Muscle layer of duodenum (tissue), 2 donors: ENCODE measurements at regions not wholly inside any gene's neighbourhood (a gene's known extent, or its start where the extent isn't known, plus 50 kb on each side); places are given as distances from the start of the nearest gene placed in this dataset.

ENCODE experiments used
- H3K27ac ChIP-seq: one replicate; pipeline ENCODE4 v1.7.0; 2013; ENCODE audit warnings: mild to moderate bottlenecking, low read length
- H3K27me3 ChIP-seq: one replicate; pipeline ENCODE4 v1.7.0; 2013; ENCODE audit warnings: low read depth, mild to moderate bottlenecking, control low read depth, low read length
- H3K36me3 ChIP-seq, 2 donors: one replicate each; pipeline ENCODE4 v1.7.0; 2013; ENCODE audit warnings: low read length in 2 of 2, control low read depth in 1 of 2, mild to moderate bottlenecking in 1 of 2; ENCODE audit not compliant: insufficient read depth in 2 of 2, control insufficient read depth in 1 of 2
- H3K4me1 ChIP-seq, 2 donors: one replicate each; pipeline ENCODE4 v1.7.0; 2013; ENCODE audit warnings: low read length in 2 of 2, mild to moderate bottlenecking in 2 of 2, control low read depth in 1 of 2, moderate library complexity in 1 of 2; ENCODE audit not compliant: insufficient read depth in 2 of 2, control insufficient read depth in 1 of 2
- H3K4me3 ChIP-seq, 2 donors: one replicate each; pipeline ENCODE4 v1.7.0; 2013; ENCODE audit warnings: low read length in 2 of 2, low read depth in 1 of 2, mild to moderate bottlenecking in 1 of 2
- H3K9me3 ChIP-seq, 2 donors: one replicate each; pipeline ENCODE4 v1.7.0; 2013; ENCODE audit warnings: low read length in 2 of 2, control low read depth in 1 of 2, mild to moderate bottlenecking in 1 of 2; ENCODE audit not compliant: control insufficient read depth in 1 of 2
- donor health status: healthy.

DNA sequence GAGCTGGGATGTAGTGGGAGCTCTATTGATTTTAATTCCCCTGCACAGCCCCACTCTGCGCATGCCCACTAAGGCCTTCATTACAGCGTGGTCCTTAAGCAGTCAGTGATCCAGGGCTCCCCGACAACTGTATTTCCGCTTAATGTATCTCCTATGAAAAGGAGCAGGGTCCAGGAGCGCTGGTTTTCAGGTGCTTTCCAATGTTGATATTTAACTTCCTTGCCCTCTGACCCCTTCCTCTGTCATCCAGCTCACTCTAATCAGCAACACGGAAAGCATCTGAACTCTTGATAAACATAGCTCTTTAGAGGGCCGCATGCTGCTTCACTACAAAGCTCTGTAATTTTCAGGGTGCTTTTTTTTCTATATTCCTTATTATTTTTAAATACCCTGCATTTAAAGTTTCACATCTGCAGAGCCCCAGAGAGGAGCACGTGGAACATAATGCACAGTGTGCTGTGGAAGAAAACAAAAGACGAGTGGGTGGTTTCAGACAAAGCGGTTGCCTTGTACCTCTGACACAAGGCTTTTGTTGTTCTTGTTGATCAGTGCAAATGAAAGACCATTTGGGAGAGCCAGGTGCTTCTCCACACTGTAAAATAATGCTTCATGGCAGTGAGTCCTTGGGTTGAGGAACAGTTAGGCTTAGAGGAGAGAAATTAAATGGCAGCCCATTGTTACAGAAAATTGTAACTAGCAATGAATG lies 465.9 kb upstream of the CELF2 start:
- no peaks in the 10 kb centered on the region for H3K27me3 ChIP-seq
- H3K27ac ChIP-seq: no peak overlapping the region
- H3K4me3 ChIP-seq: no peak overlapping the region
- H3K4me1 ChIP-seq: no peaks in the 10 kb centered on the region
- no peaks in the 10 kb centered on the region for H3K36me3 ChIP-seq
- no peaks in the 10 kb centered on the region for H3K9me3 ChIP-seq

DNA sequence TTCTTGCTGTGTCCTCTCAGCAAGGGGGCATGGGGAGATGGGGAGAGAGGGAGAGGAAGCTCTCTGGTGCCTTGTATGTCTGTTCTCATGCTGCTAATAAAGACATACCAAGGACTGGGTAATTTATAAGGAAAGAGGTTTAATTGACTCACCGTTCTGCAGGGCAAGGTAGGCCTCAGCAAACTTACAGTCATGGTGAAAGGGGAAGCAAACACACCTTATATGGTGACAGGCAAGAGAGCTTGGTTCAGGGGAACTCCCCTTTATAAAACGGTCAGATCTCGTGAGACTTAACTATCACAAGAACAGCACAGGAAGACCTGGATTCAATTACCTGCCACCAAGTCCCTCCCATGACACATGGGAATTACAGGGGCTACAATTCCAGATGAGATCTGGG lies 464.7 kb upstream of the CELF2 start:
- Histone ChIP-seq H3K27me3 (no peaks in the 10 kb centered on the region), H3K4me1 (no peaks in the 10 kb centered on the region)

DNA sequence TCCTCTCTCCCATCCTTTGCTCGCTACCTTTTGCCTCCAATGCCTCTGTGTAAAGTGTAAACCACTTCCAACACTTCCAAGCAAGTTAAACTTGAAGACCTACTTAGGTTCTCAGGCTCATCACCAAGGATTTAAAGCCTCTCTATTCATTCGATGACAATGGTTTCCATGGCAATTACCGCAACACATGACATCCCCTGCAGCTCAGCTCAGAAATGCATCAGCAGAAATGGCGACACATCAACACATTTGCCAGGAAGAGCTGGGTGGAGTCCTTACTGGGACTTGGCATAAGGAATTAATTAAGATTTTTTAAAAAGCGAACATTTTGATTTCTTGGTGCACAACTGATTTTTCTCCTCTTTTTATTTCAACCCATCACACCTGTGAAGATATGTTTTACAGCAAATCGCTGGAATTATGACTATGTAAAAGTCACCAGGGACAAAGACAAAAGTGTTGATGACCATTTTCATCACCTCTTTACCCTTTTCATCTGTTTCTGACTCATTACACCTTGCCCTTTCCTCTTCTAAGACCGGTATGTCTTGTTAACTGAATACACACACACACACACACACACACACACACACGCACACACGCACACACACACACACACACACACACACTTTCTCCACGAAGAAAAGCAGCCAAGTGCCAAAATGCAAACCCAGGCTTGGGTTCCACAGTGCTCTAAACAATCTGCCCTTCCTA lies 453.4 kb upstream of the CELF2 start:
- no peaks in the 10 kb centered on the region for H3K9me3 ChIP-seq
- no peaks in the 10 kb centered on the region for H3K27me3 ChIP-seq
- H3K4me3 ChIP-seq: no peak overlapping the region
- no peak overlapping the region for H3K27ac ChIP-seq
- no peaks in the 10 kb centered on the region for H3K36me3 ChIP-seq
- H3K4me1 ChIP-seq: no peaks in the 10 kb centered on the region

More for the DNA sequence above, 464.7 kb upstream of the CELF2 start:
- H3K27ac ChIP-seq: no peak overlapping the region
- no peak overlapping the region for H3K4me3 ChIP-seq
- no peaks in the 10 kb centered on the region for H3K36me3 ChIP-seq
- H3K9me3 ChIP-seq: no peaks in the 10 kb centered on the region

DNA sequence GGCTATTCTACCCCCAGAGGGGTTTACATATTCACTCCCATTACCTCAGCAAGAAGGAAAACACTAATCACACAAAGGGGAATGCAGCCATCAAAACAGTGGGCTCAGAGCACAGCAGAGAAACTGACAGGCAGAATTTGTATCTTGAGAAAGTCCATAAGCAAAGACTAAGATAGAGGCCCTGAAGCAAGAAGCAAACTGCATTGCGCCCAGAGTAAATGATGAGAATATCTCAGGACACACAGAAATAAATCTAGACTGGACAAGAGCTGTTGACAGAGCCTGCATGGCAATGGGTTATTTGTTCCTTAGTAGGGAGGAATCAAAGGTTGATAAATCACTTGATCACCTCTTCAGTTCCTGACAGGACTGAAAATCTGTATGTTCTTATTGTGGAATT lies 440.7 kb upstream of the CELF2 start:
- Histone ChIP-seq H3K9me3 (no peaks in the 10 kb centered on the region), H3K36me3 (no peaks in the 10 kb centered on the region), H3K27ac (no peak overlapping the region), H3K4me1 (no peaks in the 10 kb centered on the region), H3K27me3 (no peaks in the 10 kb centered on the region), H3K4me3 (no peak overlapping the region)

DNA sequence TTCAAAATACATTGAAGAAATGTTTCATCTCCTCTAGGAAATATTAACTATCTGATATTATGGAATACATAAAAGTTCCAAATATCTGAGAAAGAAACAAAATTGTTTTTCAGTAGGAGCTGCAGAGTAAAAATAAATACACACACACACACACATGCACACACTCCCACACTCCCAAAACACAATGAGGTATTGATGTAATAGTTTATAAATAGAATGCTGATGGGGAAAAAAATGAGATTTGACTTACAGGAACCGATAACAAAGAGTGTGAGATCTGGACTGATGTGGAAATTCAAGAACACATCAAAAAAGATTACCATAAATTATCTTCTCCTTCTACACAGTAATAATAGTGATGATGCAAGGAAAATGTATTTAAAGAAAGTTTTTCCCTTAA lies 438.0 kb upstream of the CELF2 start:
- Histone ChIP-seq H3K9me3 (no peaks in the 10 kb centered on the region), H3K27ac (no peak overlapping the region), H3K4me1 (no peaks in the 10 kb centered on the region), H3K36me3 (no peaks in the 10 kb centered on the region), H3K27me3 (no peaks in the 10 kb centered on the region), H3K4me3 (no peak overlapping the region)

DNA sequence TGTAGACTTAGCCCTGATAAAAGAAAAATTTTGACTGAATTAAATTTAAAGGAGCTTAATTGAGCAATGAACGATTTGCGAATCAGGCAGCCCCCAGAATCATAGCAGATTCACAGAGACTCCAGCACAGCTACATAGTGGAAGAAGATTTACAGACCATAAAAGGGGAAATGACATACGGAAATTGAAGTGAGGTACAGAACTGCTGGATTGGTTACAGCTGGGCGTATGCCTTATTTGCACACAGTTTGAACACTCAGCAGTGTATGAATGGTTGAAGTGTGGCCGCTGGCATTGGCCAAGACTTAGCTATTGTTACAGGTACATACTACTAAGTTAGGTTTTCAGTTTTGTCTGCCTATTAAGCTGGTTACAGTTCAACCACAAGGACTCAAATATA lies 433.5 kb upstream of the CELF2 start:
- Histone ChIP-seq H3K27ac (no peak overlapping the region), H3K27me3 (no peaks in the 10 kb centered on the region), H3K4me1 (no peaks in the 10 kb centered on the region), H3K9me3 (no peaks in the 10 kb centered on the region), H3K4me3 (no peak overlapping the region), H3K36me3 (no peaks in the 10 kb centered on the region)

DNA sequence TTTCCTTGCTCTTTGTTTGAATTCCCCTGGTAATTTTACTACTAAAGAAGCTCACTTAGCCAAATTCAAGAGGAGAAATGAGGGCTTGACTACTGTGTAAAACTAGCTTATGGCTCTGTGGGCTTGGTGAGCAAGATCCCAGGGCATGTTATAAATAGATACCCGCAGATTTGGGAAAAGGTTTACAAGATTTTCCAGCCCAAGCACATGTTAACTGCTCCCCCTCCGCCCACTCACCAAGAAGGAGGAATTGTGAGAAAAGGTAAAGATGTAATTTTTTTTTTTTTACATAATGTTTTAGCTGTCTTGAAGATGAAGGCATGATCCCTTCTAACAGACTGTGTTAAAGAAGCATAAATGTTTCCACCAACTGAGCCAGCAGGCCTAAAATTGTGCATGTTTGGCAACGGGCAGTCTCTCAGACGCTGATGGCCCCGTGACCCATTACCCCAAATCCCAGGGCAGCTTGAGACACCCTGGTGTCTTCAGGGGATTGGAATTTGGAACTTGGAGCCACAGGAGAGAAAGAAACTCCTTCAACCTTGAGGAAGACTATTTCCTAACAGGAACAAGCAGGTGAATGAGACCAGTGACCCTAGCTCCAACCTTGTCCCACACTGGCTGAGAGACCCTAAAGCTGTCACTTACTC lies 429.8 kb upstream of the CELF2 start:
- Histone ChIP-seq H3K27ac (no peak overlapping the region), H3K27me3 (no peaks in the 10 kb centered on the region), H3K36me3 (no peaks in the 10 kb centered on the region), H3K4me1 (no peaks in the 10 kb centered on the region), H3K9me3 (no peaks in the 10 kb centered on the region), H3K4me3 (no peak overlapping the region)

DNA sequence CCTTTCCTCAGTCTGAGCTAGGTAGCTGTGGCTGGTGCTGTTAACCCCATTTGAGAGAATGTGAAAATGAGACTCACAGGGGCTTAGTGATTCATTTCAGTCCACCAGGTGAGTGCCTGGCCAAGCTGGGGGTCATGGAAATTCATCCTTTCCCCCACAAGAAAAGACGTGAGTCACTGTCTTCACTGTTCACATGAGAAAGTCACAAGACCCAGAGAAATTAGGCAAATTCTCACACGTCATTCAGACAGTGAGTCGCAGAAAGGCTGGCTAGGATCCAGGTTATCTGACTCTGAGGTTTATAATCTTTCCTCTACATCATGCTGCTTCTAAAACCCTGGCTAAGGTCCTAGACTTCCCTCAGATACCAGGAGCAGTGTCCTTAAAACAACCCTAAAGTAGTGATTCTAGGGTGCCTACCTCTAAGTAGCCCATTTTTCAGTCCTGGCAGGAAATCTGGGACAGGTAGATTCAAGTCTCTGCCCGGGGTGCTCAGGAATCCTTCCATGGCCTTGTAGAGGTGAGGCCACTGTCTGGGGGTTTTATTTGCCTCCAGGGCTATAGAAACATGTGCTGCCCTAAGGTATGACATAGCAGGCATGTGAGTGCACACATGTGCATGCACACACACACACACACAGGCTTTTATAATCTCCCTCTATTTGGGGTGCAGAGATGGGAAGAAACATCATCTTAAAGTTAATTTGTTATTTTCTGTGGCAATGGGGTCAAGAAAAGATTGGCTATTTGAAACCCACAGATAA lies 427.9 kb upstream of the CELF2 start:
- Histone ChIP-seq H3K9me3 (no peaks in the 10 kb centered on the region), H3K36me3 (no peaks in the 10 kb centered on the region), H3K4me1 (no peaks in the 10 kb centered on the region), H3K27me3 (no peaks in the 10 kb centered on the region), H3K27ac (no peak overlapping the region), H3K4me3 (no peak overlapping the region)

DNA sequence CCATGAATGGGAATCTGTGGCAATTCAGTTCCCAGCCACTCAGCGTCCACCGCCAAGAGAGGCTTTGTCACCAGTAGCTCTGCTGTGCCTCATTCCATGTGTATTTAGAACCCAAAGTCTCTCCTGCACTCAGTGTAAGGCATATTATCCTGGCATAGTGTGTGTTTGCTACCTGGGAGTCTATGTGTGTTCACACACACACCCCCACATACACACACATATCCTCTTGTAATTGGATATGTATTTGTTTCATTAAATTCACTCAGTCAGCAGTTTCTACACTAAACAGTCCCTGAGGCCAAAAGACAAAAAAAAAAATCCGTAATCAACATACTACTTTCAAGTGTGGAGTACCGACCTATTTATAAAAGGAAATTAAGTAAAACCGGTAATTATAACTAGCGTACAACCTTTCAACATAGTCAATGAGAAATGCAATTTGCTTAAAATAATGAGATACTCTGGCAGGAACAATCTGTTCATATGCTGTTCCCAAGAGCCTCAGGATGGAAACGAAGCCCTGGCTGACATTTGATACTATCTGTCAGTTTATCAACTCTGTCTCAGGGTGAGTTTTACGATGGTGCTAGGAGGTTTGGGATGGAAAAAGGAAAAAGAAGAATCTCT lies 425.8 kb upstream of the CELF2 start:
- no peak overlapping the region for H3K4me3 ChIP-seq
- no peaks in the 10 kb centered on the region for H3K4me1 ChIP-seq
- H3K36me3 ChIP-seq: no peaks in the 10 kb centered on the region
- no peak overlapping the region for H3K27ac ChIP-seq
- no peaks in the 10 kb centered on the region for H3K9me3 ChIP-seq
- H3K27me3 ChIP-seq: no peaks in the 10 kb centered on the region

DNA sequence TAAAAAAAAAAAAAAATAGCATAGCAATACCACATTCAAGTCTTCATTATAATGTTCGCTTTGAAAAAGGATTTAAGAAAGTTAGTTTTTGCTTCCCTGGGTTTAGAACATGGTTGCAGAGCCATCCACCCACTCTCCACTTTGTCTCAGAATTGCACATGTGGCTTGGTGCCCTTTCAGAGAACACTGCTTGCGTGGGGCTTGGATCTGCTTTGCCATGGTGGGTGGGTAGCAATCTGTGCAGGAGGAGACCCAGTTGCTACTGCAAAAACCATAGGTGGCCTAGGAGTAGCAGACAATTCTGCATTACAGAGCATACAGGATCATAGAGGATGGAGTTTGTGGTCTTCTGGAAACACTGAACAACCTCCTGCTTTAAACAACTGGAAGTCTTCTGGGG lies 421.4 kb upstream of the CELF2 start:
- Histone ChIP-seq H3K27me3 (no peaks in the 10 kb centered on the region), H3K9me3 (no peaks in the 10 kb centered on the region), H3K4me3 (no peak overlapping the region), H3K4me1 (no peaks in the 10 kb centered on the region), H3K36me3 (no peaks in the 10 kb centered on the region), H3K27ac (no peak overlapping the region)

DNA sequence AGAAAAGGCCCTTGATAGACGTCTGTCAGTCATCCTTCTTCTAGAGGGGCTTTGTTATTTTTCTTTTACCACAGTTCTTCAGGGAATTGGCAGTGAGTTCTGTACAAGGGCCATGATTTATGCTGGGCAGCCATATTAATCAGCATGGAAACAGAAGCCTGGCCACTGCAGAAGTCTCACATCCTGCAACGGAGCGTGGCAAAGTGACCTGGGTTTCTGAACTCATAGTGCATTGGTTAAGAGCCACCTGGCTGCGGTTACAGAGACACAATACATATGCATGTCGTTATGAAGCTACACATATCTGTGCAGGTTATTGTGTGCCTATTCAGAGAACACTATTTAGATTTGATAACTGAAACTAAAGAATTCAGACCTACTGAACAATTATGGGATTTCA lies 419.4 kb upstream of the CELF2 start:
- Histone ChIP-seq H3K36me3 (no peaks in the 10 kb centered on the region), H3K27me3 (no peaks in the 10 kb centered on the region), H3K4me3 (no peak overlapping the region), H3K9me3 (no peaks in the 10 kb centered on the region), H3K4me1 (no peaks in the 10 kb centered on the region), H3K27ac (no peak overlapping the region)
